SK-N-SH treated with all-trans-retinoic acid at 6 μM for 48 hours (cell line): ENCODE measurements at regions not wholly inside any gene's neighbourhood (a gene's known extent, or its start where the extent isn't known, plus 50 kb on each side); places are given as distances from the start of the nearest gene placed in this dataset.
A peak's percentile ranks its signal among the peaks of the same experiment; 100 is the strongest.

ENCODE experiments used
- ATAC-seq: fragments of 200-7000 bp; cut with Tn5 transposase; 3 replicates; pipeline ENCODE4 v1.9.1; 2020; ENCODE audit warnings: mild to moderate bottlenecking, moderate library complexity
- ARNTL ChIP-seq: fragments of 450-650 bp; formaldehyde crosslinking; IDR thresholded peaks from 2 replicates; pipeline ENCODE4 v1.5.0; 2020; ENCODE audit warnings: low read depth, mild to moderate bottlenecking, moderate library complexity, borderline replicate concordance
- BACH2 ChIP-seq: fragments of 250-450 bp; sonication (Bioruptor Pico); IDR thresholded peaks from 2 replicates; pipeline ENCODE4 v1.9.0; 2021; ENCODE audit warnings: mild to moderate bottlenecking, borderline replicate concordance
- CSDC2 ChIP-seq: fragments of 250-450 bp; sonication (Bioruptor Pico); IDR thresholded peaks from 2 replicates; pipeline ENCODE4 v1.5.0; 2020; ENCODE audit warnings: mild to moderate bottlenecking, moderate library complexity
- GLIS3 ChIP-seq: fragments of 250-450 bp; sonication (Bioruptor Pico); IDR thresholded peaks from 2 replicates; pipeline ENCODE4 v1.5.0; 2020; ENCODE audit warnings: mild to moderate bottlenecking, moderate library complexity
- ISL1 ChIP-seq: fragments of 250-450 bp; sonication (Bioruptor Pico); IDR thresholded peaks from 2 replicates; pipeline ENCODE4 v2.1.2; 2022; ENCODE audit warnings: mild to moderate bottlenecking, moderate library complexity
- OSR1 ChIP-seq: fragments of 250-450 bp; sonication (Bioruptor Pico); IDR thresholded peaks from 2 replicates; pipeline ENCODE4 v1.8.0; 2022; ENCODE audit warnings: moderate library complexity, mild to moderate bottlenecking, inconsistent platforms
- PPARA ChIP-seq: fragments of 250-450 bp; sonication (Bioruptor Pico); IDR thresholded peaks from 2 replicates; pipeline ENCODE4 v1.5.0; 2020; ENCODE audit warnings: mild to moderate bottlenecking, borderline replicate concordance
- SNAI2 ChIP-seq: fragments of 250-450 bp; sonication (Bioruptor Pico); IDR thresholded peaks from 2 replicates; pipeline ENCODE4 v1.5.0; 2020; ENCODE audit warnings: mild to moderate bottlenecking, moderate library complexity
- TCF4 ChIP-seq: fragments of 250-450 bp; sonication (Bioruptor Pico); IDR thresholded peaks from 2 replicates; pipeline ENCODE4 v1.8.0; 2021; ENCODE audit warnings: mild to moderate bottlenecking, moderate library complexity, borderline replicate concordance
- TOX ChIP-seq: fragments of 250-450 bp; sonication (Bioruptor Pico); IDR thresholded peaks from 2 replicates; pipeline ENCODE4 v1.8.0; 2021; ENCODE audit warnings: mild to moderate bottlenecking, moderate library complexity, borderline replicate concordance
- ZC3H10 ChIP-seq: fragments of 250-450 bp; sonication (Bioruptor Pico); IDR thresholded peaks from 2 replicates; pipeline ENCODE4 v1.5.1; 2021; ENCODE audit warnings: mild to moderate bottlenecking, moderate library complexity
- ZFP3 ChIP-seq: fragments of 250-450 bp; sonication (Bioruptor Pico); IDR thresholded peaks from 2 replicates; pipeline ENCODE4 v1.5.0; 2020; ENCODE audit warnings: mild to moderate bottlenecking, moderate library complexity
- ZFP30 ChIP-seq: fragments of 450-650 bp; formaldehyde crosslinking; IDR thresholded peaks from 2 replicates; pipeline ENCODE4 v1.5.0; 2022; ENCODE audit warnings: mild to moderate bottlenecking, moderate library complexity
- ZNF70 ChIP-seq: fragments of 450-650 bp; formaldehyde crosslinking; IDR thresholded peaks from 2 replicates; pipeline ENCODE4 v1.5.0; 2020; ENCODE audit warnings: mild to moderate bottlenecking, moderate library complexity
- ZNF8 ChIP-seq: fragments of 450-650 bp; formaldehyde crosslinking; IDR thresholded peaks from 2 replicates; pipeline ENCODE4 v1.5.0; 2020; ENCODE audit warnings: mild to moderate bottlenecking, moderate library complexity
- TF ChIP-seq, protein P1 (sequence below): fragments of 250-450 bp; sonication (Bioruptor Pico); IDR thresholded peaks from 2 replicates; pipeline ENCODE4 v1.5.0; 2020; ENCODE audit warnings: mild to moderate bottlenecking, moderate library complexity
- TF ChIP-seq, protein P2 (sequence below): fragments of 250-450 bp; sonication (Bioruptor Pico); IDR thresholded peaks from 2 replicates; pipeline ENCODE4 v1.5.1; 2020; ENCODE audit warnings: low read depth, mild to moderate bottlenecking, moderate library complexity
- TF ChIP-seq, protein P3 (sequence below): fragments of 250-450 bp; sonication (Bioruptor Pico); IDR thresholded peaks from 2 replicates; pipeline ENCODE4 v1.8.0; 2020; ENCODE audit warnings: mild to moderate bottlenecking, moderate library complexity, borderline replicate concordance
- TF ChIP-seq, protein P4 (sequence below): fragments of 250-450 bp; sonication (Bioruptor Pico); IDR thresholded peaks from 2 replicates; pipeline ENCODE4 v1.5.1; 2021; ENCODE audit warnings: mild to moderate bottlenecking, moderate library complexity

DNA sequence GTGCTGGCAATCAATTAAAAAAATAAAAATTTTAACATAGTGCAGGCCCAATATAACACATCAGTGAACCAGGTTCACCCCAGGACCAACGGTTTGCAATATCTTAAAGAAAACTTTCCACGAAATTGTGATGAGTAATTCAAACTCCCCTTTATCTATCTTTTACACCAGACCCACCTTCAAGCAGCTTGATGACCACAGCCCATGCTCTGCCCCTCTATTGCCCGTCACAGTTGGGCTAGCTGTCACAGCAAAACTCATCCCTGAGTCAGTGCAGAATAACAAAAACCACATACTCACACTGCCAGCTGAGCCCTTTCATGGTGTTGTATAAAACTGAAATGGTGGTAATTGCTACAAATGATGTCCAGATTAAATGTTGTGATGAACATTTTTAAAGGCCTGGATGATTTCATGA, 112.5 kb upstream of the CREB1 start:
- 0 out of 3 replicates have a peak, but pooled peaks have one; percentile 39 for ATAC-seq

DNA sequence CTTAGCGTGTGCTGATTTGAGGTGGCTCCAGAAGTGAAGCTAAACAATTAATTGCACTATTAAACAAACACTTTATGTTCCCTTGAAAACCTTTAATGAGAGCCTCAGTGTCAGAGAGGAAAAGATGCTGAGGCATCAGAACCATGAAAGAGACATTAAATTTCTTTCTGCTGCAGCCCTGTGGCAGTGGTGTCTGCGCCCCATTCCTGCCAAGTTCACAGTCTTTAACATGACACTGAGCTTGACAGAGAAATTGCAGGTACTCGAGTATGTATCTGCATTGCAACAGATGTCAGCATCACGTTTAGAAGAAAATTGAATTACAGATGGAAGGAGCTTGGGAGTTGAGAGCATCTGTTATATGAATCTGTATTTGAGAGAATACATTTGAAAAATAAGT, 111.3 kb upstream of the CREB1 start:
- peak; percentile 47; the same call in 2 of the 3 replicates for ATAC-seq
- 0 out of 2 replicates have a peak, but pooled peaks have one; percentile 14 for TF ChIP-seq ISL1 (CRISPR knock-in tag)
- TF ChIP-seq ZNF8 (CRISPR knock-in tag): no peak
- TF ChIP-seq ZNF70 (CRISPR knock-in tag): no peak
- no peak for TF ChIP-seq ARNTL (CRISPR knock-in tag)
- no peak for TF ChIP-seq CSDC2 (CRISPR knock-in tag)
- TF ChIP-seq TCF4 (CRISPR knock-in tag): peak; percentile 53; the same call in 1 of the 2 replicates
- TF ChIP-seq, protein P1, sequence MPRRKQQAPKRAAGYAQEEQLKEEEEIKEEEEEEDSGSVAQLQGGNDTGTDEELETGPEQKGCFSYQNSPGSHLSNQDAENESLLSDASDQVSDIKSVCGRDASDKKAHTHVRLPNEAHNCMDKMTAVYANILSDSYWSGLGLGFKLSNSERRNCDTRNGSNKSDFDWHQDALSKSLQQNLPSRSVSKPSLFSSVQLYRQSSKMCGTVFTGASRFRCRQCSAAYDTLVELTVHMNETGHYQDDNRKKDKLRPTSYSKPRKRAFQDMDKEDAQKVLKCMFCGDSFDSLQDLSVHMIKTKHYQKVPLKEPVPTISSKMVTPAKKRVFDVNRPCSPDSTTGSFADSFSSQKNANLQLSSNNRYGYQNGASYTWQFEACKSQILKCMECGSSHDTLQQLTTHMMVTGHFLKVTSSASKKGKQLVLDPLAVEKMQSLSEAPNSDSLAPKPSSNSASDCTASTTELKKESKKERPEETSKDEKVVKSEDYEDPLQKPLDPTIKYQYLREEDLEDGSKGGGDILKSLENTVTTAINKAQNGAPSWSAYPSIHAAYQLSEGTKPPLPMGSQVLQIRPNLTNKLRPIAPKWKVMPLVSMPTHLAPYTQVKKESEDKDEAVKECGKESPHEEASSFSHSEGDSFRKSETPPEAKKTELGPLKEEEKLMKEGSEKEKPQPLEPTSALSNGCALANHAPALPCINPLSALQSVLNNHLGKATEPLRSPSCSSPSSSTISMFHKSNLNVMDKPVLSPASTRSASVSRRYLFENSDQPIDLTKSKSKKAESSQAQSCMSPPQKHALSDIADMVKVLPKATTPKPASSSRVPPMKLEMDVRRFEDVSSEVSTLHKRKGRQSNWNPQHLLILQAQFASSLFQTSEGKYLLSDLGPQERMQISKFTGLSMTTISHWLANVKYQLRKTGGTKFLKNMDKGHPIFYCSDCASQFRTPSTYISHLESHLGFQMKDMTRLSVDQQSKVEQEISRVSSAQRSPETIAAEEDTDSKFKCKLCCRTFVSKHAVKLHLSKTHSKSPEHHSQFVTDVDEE: peak; percentile 84
- TF ChIP-seq ZFP3 (CRISPR knock-in tag): no peak
- TF ChIP-seq, protein P2, sequence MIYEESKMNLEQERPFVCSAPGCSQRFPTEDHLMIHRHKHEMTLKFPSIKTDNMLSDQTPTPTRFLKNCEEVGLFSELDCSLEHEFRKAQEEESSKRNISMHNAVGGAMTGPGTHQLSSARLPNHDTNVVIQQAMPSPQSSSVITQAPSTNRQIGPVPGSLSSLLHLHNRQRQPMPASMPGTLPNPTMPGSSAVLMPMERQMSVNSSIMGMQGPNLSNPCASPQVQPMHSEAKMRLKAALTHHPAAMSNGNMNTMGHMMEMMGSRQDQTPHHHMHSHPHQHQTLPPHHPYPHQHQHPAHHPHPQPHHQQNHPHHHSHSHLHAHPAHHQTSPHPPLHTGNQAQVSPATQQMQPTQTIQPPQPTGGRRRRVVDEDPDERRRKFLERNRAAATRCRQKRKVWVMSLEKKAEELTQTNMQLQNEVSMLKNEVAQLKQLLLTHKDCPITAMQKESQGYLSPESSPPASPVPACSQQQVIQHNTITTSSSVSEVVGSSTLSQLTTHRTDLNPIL (CRISPR knock-in tag): no peak
- TF ChIP-seq SNAI2 (CRISPR knock-in tag): 0 out of 2 replicates have a peak, but pooled peaks have one; percentile 72
- TF ChIP-seq PPARA (CRISPR knock-in tag): no peak
- no peak for TF ChIP-seq BACH2 (CRISPR knock-in tag)

More for the DNA sequence above, 112.5 kb upstream of the CREB1 start:
- no peak for TF ChIP-seq OSR1 (CRISPR knock-in tag)
- no peak for TF ChIP-seq ZNF8 (CRISPR knock-in tag)
- TF ChIP-seq, protein P3, sequence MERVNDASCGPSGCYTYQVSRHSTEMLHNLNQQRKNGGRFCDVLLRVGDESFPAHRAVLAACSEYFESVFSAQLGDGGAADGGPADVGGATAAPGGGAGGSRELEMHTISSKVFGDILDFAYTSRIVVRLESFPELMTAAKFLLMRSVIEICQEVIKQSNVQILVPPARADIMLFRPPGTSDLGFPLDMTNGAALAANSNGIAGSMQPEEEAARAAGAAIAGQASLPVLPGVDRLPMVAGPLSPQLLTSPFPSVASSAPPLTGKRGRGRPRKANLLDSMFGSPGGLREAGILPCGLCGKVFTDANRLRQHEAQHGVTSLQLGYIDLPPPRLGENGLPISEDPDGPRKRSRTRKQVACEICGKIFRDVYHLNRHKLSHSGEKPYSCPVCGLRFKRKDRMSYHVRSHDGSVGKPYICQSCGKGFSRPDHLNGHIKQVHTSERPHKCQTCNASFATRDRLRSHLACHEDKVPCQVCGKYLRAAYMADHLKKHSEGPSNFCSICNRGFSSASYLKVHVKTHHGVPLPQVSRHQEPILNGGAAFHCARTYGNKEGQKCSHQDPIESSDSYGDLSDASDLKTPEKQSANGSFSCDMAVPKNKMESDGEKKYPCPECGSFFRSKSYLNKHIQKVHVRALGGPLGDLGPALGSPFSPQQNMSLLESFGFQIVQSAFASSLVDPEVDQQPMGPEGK (CRISPR knock-in tag): no peak
- TF ChIP-seq, protein P4, sequence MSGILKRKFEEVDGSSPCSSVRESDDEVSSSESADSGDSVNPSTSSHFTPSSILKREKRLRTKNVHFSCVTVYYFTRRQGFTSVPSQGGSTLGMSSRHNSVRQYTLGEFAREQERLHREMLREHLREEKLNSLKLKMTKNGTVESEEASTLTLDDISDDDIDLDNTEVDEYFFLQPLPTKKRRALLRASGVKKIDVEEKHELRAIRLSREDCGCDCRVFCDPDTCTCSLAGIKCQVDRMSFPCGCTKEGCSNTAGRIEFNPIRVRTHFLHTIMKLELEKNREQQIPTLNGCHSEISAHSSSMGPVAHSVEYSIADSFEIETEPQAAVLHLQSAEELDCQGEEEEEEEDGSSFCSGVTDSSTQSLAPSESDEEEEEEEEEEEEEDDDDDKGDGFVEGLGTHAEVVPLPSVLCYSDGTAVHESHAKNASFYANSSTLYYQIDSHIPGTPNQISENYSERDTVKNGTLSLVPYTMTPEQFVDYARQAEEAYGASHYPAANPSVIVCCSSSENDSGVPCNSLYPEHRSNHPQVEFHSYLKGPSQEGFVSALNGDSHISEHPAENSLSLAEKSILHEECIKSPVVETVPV: no peak
- no peak for TF ChIP-seq ZC3H10
- TF ChIP-seq, protein P2 (CRISPR knock-in tag): no peak
- TF ChIP-seq ISL1 (CRISPR knock-in tag): no peak
- no peak for TF ChIP-seq TCF4 (CRISPR knock-in tag)
- TF ChIP-seq ZNF70 (CRISPR knock-in tag): no peak

- no peak for ATAC-seq
- TF ChIP-seq, protein P4: no peak
- TF ChIP-seq ZC3H10: no peak
- TF ChIP-seq, protein P2 (CRISPR knock-in tag): no peak
- no peak for TF ChIP-seq ZFP30 (CRISPR knock-in tag)
- no peak for TF ChIP-seq BACH2 (CRISPR knock-in tag)
- no peak for TF ChIP-seq GLIS3 (CRISPR knock-in tag)
- no peak for TF ChIP-seq TOX
- TF ChIP-seq, protein P1: no peak
- TF ChIP-seq CSDC2 (CRISPR knock-in tag): no peak
- no peak for TF ChIP-seq ZNF8 (CRISPR knock-in tag)
- TF ChIP-seq, protein P3 (CRISPR knock-in tag): no peak
Observed at GRCh38 chr2:207419331-207419730, 110.4 kb upstream of the CREB1 start.
